Right ventricle myocardium inferior (tissue), 1 donor: ENCODE measurements at regions not wholly inside any gene's neighbourhood (a gene's known extent, or its start where the extent isn't known, plus 50 kb on each side); places are given as distances from the start of the nearest gene placed in this dataset.
"Not testable (repeated sequence)": the region's sequence is repeated elsewhere in the genome, so short reads cannot be mapped to it uniquely, and the experiment has no call there.

Source experiments
- ATAC-seq: fragments of 200-7000 bp; cut with Tn5 transposase; one replicate; pipeline ENCODE4 v1.9.1; 2020; ENCODE audit warnings: mild to moderate bottlenecking, moderate library complexity
- DNase-seq: peaks from one replicate; pipeline ENCODE4 v3.0.0; 2021; ENCODE audit errors: missing footprints
- intact Hi-C: fragments of 100-400 bp; cut with DNase I; formaldehyde crosslinking; loops from one replicate; pipeline ENCODE4 v1.11.0; 2022
- donor health status: DM: no; HTN: yes; CAD: no; lungs with severe emphysema.

- DNase-seq, intact Hi-C loops, ATAC-seq: not testable (repeated sequence)
Measured at GRCh38 chr22:44618910-44619309, 83.1 kb upstream of the PRR5 start.

DNA sequence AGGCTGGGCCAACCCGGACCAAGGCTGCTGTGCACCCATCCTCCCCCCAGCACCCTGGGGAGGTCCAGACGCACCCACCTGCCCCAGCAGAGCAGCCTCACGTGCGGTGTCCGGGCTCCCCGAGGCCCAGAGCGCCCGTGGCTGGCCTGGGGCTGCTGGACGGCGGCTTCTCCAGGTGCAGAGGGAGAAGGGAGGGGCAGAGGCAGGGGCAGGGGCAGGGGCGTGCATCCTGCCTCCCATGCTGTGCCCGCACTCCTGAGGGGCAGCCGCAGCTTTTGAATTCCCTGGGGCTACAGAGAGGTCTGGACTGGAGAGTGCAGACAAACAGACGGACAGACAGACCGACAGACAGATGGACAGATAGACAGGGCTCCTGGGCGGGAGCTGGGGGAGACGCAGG lies 83.6 kb upstream of the PRR5 start:
- intact Hi-C loops, result no loop called here

DNA sequence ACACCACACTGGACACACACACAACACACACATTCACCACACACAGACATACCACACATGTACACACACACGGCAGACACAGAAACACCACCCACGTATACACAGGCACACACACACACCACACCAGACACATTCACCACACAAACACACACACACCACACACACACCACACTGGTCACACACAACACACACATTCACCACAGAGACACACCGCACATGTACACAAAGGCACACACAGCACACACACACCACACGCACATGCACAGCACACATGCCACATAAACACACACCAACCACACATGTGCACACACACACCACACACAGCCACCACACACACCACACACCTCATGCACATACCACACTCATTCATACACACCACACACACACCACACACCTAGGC lies 84.2 kb upstream of the PRR5 start:
- ATAC-seq, result no peak
- intact Hi-C loops, result no loop called here
- DNase-seq, result no peak

More for the DNA sequence above, 83.6 kb upstream of the PRR5 start:
- no peak for ATAC-seq
- DNase-seq, result no peak

GRCh38 chr22:44616882-44617655 lies 84.9 kb upstream of the PRR5 start:
- intact Hi-C loops, result no loop called here
- DNase-seq (no peak), ATAC-seq (no peak)

- DNase-seq (no peak), ATAC-seq (no peak)
- intact Hi-C loops, result no loop called here
Measured at GRCh38 chr22:44616461-44616860, 85.5 kb upstream of the PRR5 start.

- ATAC-seq (no peak), DNase-seq (no peak)
- intact Hi-C loops, result no loop called here
Measured at GRCh38 chr22:44615602-44616180, 86.3 kb upstream of the PRR5 start.

- ATAC-seq (no peak), DNase-seq (no peak)
- intact Hi-C loops, result no loop called here
Measured at GRCh38 chr22:44615146-44615545, 86.9 kb upstream of the PRR5 start.

DNA sequence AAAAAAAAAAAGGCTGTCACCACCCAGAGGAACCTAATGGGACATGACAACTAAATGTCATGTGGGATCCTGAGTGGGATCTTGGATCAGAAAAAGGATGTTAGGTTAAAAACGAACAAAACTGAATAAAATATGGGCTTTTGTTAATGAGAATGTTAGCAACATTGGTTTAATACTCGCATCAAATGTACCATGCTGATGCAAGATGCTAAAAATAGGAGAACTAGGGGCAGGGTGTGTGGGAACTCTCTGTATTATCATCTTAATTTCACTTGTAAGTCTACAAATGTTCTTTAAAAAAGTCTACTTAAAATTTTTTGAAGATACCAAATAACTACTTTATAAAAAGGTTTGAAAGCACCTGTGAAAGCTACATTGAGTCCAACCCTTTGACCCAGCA lies 88.8 kb upstream of the PRR5 start:
- ATAC-seq (no peak), DNase-seq (no peak)
- intact Hi-C loops, result no loop called here

DNA sequence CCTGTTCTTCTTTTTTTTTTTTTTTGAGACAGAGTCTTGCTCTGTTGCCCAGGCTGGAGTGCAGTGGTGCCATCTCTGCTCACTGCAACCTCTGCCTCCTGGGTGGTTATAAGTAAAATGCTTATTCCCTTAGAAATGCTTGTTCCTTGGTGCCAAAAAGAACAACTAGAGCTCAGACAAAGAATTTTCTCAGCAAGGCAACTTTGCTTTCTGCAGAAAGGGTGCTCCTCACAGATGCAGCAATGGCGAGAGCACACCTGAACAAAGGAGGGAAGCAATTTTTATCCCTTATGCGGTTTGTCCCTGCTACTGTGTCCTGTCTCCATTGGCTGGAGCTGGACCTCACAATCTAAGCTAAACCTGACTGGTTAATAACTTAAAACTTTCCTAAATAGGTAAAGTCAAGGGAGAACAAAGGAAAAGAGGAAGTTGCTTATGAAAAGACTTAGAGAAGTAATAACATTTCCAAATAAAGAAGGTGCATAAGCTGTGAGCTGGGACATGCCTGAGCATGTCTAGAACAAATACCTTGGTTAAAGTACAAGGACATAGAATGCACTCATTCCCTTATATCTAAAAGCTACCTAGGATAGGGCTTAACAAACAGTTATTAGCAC lies 90.0 kb upstream of the PRR5 start:
- ATAC-seq, result no peak
- DNase-seq, result no peak
- intact Hi-C loops, result no loop called here

DNA sequence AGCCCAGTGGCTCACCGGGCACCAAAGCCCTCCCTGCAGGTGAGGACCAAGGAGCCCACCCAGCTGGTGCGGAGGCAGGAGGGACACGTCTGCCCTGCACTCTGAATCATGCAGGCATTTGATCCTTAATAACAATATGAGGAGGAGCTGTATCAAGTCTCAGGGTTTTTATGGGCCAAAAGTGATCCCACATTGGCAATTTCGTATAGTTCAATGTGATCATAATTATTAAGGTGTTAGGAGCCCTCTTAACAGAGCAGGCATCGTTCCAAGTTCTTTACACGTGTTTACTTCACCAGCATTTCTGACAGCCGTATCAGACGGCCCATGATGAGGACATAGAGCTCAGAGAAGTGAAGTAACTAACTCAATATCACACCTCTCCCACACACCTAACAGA lies 91.9 kb upstream of the PRR5 start:
- intact Hi-C loops, result no loop called here
- DNase-seq (no peak), ATAC-seq (no peak)

GRCh38 chr22:44609400-44609988 lies 92.5 kb upstream of the PRR5 start:
- intact Hi-C loops, result no loop called here
- no peak for ATAC-seq
- DNase-seq, result no peak

- no peak for ATAC-seq
- no peak for DNase-seq
- intact Hi-C loops, result no loop called here
Measured at GRCh38 chr22:44608597-44609399, 93.2 kb upstream of the PRR5 start.

DNA sequence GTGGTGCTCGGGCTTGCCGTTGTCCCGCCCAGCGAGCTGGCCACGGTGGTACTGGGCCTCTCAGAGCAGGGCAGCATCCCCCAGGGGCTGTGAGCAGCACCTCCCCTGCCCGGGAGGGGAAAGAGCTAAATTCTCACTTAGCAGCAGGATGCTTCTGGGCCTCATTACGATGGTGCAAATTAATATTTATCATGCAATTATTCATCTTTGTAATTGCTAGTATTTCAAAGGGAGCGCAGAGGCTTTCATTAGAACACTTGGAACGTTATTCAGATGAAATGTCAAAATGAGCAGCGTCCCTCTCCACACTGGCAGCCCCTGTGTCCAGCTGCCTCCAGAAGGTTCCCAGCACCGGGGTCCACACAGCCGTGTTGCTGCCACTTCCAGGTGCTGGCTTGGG lies 95.9 kb upstream of the PRR5 start:
- no peak for DNase-seq
- intact Hi-C loops, result no loop called here
- ATAC-seq, result no peak

DNA sequence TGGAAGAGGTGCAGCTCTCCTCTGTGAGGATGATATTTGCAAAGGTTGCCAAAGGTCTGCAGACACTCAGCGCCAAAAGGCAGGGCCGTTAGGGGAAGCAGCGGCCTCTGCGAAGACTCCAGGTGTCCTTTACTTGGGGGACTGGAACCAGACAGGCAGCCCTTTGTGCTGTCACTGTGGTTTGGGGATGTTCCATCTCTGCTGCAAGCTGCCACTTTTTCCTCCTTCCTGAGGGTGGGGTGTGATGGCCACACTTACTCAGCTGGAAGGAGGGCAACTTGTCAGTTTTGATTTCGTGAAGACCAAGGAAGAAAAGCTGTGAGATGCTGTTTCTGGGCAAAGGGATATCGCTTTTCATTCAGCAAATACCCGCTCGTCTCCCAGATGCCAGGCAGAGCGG lies 96.5 kb upstream of the PRR5 start:
- intact Hi-C loops, result no loop called here
- ATAC-seq (no peak), DNase-seq (no peak)

DNA sequence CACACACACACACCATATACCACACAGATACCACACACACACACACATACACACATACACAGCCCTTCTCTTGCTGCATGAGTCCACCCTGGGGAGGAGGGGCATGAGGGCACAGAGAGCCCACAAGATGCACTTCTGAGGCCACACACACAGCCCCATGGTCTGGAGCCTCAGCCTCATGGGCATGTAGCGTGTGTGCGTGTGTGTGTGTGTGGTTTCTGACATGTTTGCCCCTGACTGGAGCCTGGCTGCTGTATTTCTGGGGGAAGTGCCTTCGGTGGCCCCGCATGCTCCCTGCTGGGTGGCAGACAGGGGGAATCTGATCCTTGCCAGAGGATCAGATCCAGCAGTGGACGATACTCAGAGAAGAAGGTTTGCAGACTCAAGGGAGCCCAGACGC lies 97.0 kb upstream of the PRR5 start:
- DNase-seq (no peak), ATAC-seq (no peak)
- intact Hi-C loops, result no loop called here

DNA sequence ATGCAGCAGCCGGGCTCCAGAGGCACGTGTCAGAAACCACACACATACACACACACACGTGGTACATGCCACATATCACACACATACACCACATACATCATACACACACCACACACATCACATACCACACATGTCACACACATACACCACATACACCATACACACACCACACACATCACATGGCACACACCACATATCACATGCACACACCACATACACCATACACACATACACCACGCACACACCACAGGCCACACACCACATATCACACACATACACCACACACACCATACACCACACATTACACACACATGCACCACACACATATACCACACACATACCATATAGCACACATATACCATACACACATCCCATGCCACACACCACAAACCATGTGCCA lies 97.5 kb upstream of the PRR5 start:
- no peak for DNase-seq
- intact Hi-C loops, result no loop called here
- ATAC-seq, result no peak

DNA sequence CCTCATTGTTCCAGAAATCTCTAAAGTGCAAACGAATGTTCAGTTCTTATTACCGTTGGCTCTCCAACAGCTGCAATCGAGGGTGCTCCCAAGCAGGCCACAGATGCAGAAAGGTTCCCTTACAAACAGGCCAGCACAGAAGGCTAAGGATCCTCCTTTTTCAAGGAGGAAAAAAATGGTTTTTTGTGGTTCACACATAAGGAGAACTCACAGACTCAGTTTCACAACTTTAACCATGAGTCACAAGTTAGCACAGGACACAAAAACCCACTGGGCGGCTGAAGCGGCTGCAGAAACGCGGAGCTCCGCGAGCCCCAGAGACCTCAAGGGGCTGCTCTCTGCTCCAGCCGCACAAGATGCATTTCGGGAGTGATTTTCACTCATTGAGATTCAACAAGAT lies 98.2 kb upstream of the PRR5 start:
- intact Hi-C loops, result no loop called here

DNA sequence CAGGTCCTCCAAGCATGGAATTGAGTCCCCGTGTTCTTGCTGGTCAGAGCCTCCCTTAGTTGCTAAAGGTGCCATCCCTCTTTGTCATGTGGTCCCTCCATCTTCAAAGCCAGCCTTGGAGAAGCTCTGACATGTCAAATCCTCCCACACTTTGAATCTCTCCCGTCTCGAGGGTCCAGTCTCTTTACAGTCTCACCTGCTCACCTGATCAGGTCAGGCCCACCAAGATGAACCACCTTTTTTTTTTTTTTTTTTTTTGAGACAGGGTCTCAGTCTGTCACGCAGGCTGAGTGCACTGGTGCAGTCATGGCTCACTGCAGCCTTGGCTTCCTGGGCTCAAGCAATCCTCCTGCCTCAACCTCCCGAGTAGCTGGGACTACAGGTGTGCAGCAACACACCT lies 100.3 kb upstream of the PRR5 start:
- intact Hi-C loops, result no loop called here
- no peak for DNase-seq
- no peak for ATAC-seq

More for the DNA sequence above, 98.2 kb upstream of the PRR5 start:
- DNase-seq, result no peak
- ATAC-seq, result no peak

DNA sequence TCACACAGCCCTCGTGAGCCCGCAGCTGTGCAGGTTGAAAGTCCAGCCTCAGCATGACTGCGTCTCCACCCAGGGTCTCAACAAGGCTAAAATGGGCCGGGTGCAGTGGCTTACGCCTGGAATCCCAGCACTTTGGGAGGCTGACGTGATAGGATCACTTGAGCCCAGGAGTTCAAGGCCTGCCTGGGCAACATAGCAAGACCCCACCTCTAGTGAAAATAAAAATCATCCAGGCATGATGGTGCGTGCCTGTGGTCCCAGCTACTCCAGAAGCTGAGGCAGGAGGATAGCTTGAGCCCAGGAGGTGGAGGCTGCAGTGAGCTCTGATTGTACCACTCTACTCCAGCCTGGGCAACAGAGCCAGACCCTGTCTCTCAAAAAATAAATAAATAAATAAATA lies 100.8 kb upstream of the PRR5 start:
- intact Hi-C loops, result no loop called here
- no peak for DNase-seq
- ATAC-seq, result no peak
